K562 (cell line): ENCODE measurements at regions not wholly inside any gene's neighbourhood (a gene's known extent, or its start where the extent isn't known, plus 50 kb on each side); places are given as distances from the start of the nearest gene placed in this dataset.

Experiments
- ATAC-seq: fragments of 200-7000 bp; cut with Tn5 transposase; 3 replicates; pipeline ENCODE4 v1.9.1; 2020; ENCODE audit warnings: moderate library complexity
- BruUV-seq: library from RNA; stranded (reverse); fragments of 400-500 nt; replicated peaks from 2 replicates; lab custom pipeline; 2021; lab: Mats Ljungman, UMichigan
- CTCF ChIA-PET: fragments of 300-600 bp; formaldehyde crosslinking; extraction: SDS; loops from one replicate; lab custom pipeline; 2021; ENCODE audit warnings: low intra/inter-chr PET ratio; lab: Yijun Ruan, JAX
- POLR2A ChIA-PET: fragments of 300-600, 350-650 bp; sonication (Branson Sonifier 250); formaldehyde crosslinking; extraction: SDS; loops from one replicate; lab custom pipeline; 2021; ENCODE audit warnings: antibody characterized with exemption, inconsistent platforms; lab: Yijun Ruan, JAX
- DNase-seq, 4 experiments: peaks; one replicate each; pipeline versions ENCODE4 v3.0.0 to v3.0.0-alpha.2; 2011 to 2018; ENCODE audit warnings: low spot score in 3 of 4, mixed read lengths in 3 of 4; ENCODE audit errors: extremely low read depth in 1 of 4
- FAIRE-seq: peaks from 2 replicates; lab custom pipeline; 2011; peaks lifted over from hg19 to GRCh38; lab: Jason Lieb, UNC
- H2AFZ ChIP-seq: 2 replicates; pipeline ENCODE4 v1.6.0; 2011; ENCODE audit warnings: low read depth, low read length, control low read depth, inconsistent platforms
- H3K27ac ChIP-seq: fragments of 200-600 bp; 3 replicates; pipeline ENCODE4 v1.8.0; 2011; ENCODE audit warnings: low read depth, mild to moderate bottlenecking, control low read depth, inconsistent platforms, low read length, moderate library complexity, mixed read lengths; ENCODE audit errors: extremely low read depth
- H3K27me3 ChIP-seq, 2 experiments: fragments of 300-600 bp in 1 of 2; 2 replicates in 1 of 2; 3 replicates in 1 of 2; pipeline versions ENCODE4 v1.6.0 to v1.8.0; 2011; ENCODE audit warnings: inconsistent platforms in 2 of 2, low read length in 2 of 2, mild to moderate bottlenecking in 1 of 2, mixed read lengths in 1 of 2, moderate library complexity in 1 of 2; ENCODE audit not compliant: control insufficient read depth in 2 of 2, insufficient read depth in 2 of 2
- H3K36me3 ChIP-seq: fragments of 300-600 bp; 3 replicates; pipeline ENCODE4 v1.8.0; 2011; ENCODE audit warnings: mild to moderate bottlenecking, low read length, inconsistent platforms; ENCODE audit not compliant: control insufficient read depth, insufficient read depth
- H3K4me1 ChIP-seq, 2 experiments: fragments of 200-600 bp in 1 of 2; replicated peaks in 1 of 2; 2 replicates in 1 of 2; 3 replicates in 1 of 2; pipeline versions ENCODE4 v1.5.1 to v1.8.0; 2011; ENCODE audit warnings: inconsistent platforms in 2 of 2, low read length in 2 of 2, mild to moderate bottlenecking in 1 of 2, mixed read lengths in 1 of 2, moderate library complexity in 1 of 2; ENCODE audit not compliant: control insufficient read depth in 2 of 2, insufficient read depth in 2 of 2
- H3K4me2 ChIP-seq: 2 replicates; pipeline ENCODE4 v1.6.1; 2011; ENCODE audit warnings: low read length, control low read depth, inconsistent platforms, mixed read lengths; ENCODE audit not compliant: insufficient read depth
- H3K4me3 ChIP-seq: fragments of 200-600 bp; sonication (generic), shearing (Covaris generic); 2 replicates; pipeline ENCODE4 v1.5.1; 2016; ENCODE audit warnings: control low read depth, inconsistent platforms
- H3K79me2 ChIP-seq: fragments of 200-600 bp; 3 replicates; pipeline ENCODE4 v1.8.0; 2011; ENCODE audit warnings: low read length, inconsistent platforms; ENCODE audit not compliant: control insufficient read depth, insufficient read depth
- H3K9ac ChIP-seq, 2 experiments: 2 replicates each; pipeline versions ENCODE4 v1.6.0 to v1.6.1; 2011; ENCODE audit warnings: low read depth in 2 of 2, low read length in 2 of 2, control low read depth in 1 of 2, inconsistent platforms in 1 of 2, mild to moderate bottlenecking in 1 of 2, mixed read lengths in 1 of 2; ENCODE audit not compliant: insufficient read depth in 1 of 2
- H3K9me1 ChIP-seq: one replicate; pipeline ENCODE4 v1.6.0; 2011; ENCODE audit warnings: inconsistent platforms, mild to moderate bottlenecking, low read length, moderate library complexity; ENCODE audit not compliant: control insufficient read depth, insufficient read depth
- H3K9me3 ChIP-seq: replicated peaks from 2 replicates; pipeline ENCODE4 v1.5.1; 2011; ENCODE audit warnings: low read depth, low read length, inconsistent platforms; ENCODE audit not compliant: control insufficient read depth, insufficient read depth
- H4K20me1 ChIP-seq: replicated peaks from 2 replicates; pipeline ENCODE4 v1.6.1; 2011; ENCODE audit warnings: low read length, inconsistent platforms, mixed read lengths; ENCODE audit not compliant: control insufficient read depth, insufficient read depth
- CBX3 ChIP-seq, 2 experiments: IDR thresholded peaks; 1 replicate in 1 of 2; 2 replicates in 1 of 2; pipeline ENCODE4 v1.6.1; 2012; ENCODE audit warnings: inconsistent platforms in 2 of 2, low read length in 2 of 2, borderline replicate concordance in 1 of 2, control low read depth in 1 of 2
- MED1 ChIP-seq: sonication (generic); formaldehyde crosslinking; IDR thresholded peaks from 2 replicates; pipeline ENCODE4 v1.8.1; 2023; ENCODE audit warnings: missing genetic modification reagents, borderline replicate concordance
- SOX6 ChIP-seq: fragments of 450-650 bp; IDR thresholded peaks from 2 replicates; pipeline ENCODE4 v1.6.1; 2014; ENCODE audit warnings: mild to moderate bottlenecking
- SRSF9 ChIP-seq: fragments of 200-400 bp; formaldehyde crosslinking; IDR thresholded peaks from 2 replicates; pipeline ENCODE4 v1.6.1; 2017; ENCODE audit warnings: low read depth, low read length, borderline replicate concordance
- THRAP3 ChIP-seq: fragments of 450-650 bp; IDR thresholded peaks from 2 replicates; pipeline ENCODE4 v1.6.1; 2016; ENCODE audit warnings: mild to moderate bottlenecking, inconsistent platforms, borderline replicate concordance
- TRIM28 ChIP-seq: fragments of 450-650 bp; IDR thresholded peaks from 2 replicates; pipeline ENCODE4 v1.6.1; 2017
- ZNF324 ChIP-seq: fragments of 250-450 bp; sonication (Bioruptor Pico); IDR thresholded peaks from 2 replicates; pipeline ENCODE4 v1.4.0; 2020; ENCODE audit warnings: mild to moderate bottlenecking
- ZNF830 ChIP-seq: fragments of 250-450 bp; sonication (Bioruptor Pico); IDR thresholded peaks from 2 replicates; pipeline ENCODE4 v1.5.0; 2021; ENCODE audit warnings: mild to moderate bottlenecking
- WGBS: fragments of 100-300 bp; shearing (Covaris generic); methylation state at CpG from one replicate; pipeline ENCODE4 v1.1.6; 2016; ENCODE audit warnings: low coverage, mixed read lengths; ENCODE audit not compliant: insufficient coverage; ENCODE audit errors: missing lambda C conversion rate; 5-methylcytosine and 5-hydroxymethylcytosine counted together
- in situ Hi-C: fragments of 300-500 bp; cut with MboI; formaldehyde crosslinking; loops from 4 replicates; pipeline ENCODE4 v1.15.0; 2018; ENCODE audit warnings: inconsistent platforms, mixed read lengths
- intact Hi-C: fragments of 100-400 bp; cut with micrococcal nuclease; formaldehyde crosslinking; loops from 2 replicates; pipeline ENCODE4 v1.14.2; 2022
- TF ChIP-seq, protein P1 (sequence below): fragments of 450-650 bp; IDR thresholded peaks from 2 replicates; pipeline ENCODE4 v1.6.1; 2016; ENCODE audit warnings: mild to moderate bottlenecking

GRCh38 chr2:146295080-146295670 lies 1549.7 kb upstream of the ACVR2A start:
- ChIA-PET CTCF (no interaction called here), POLR2A (no interaction called here)
- no peak for ATAC-seq
- Histone ChIP-seq H4K20me1 (no peaks in the 10 kb centered on the region), H3K27me3 (no peaks in the 10 kb centered on the region), H3K9ac (no peak overlapping the region), H3K9me1 (no peaks in the 10 kb centered on the region), H2AFZ (no peak overlapping the region), H3K27ac (no peak overlapping the region), H3K4me1 (no peaks in the 10 kb centered on the region; a peak in 1 of 5 replicates), H3K36me3 (no peaks in the 10 kb centered on the region), H3K4me2 (no peak overlapping the region), H3K9me3 (peaks cover 3% of the 10 kb centered on the region; the same call in 1 of the 2 replicates), H3K79me2 (no peaks in the 10 kb centered on the region), H3K4me3 (no peak overlapping the region)
- TF ChIP-seq SOX6 (no peak), ZNF324 (CRISPR knock-in tag) (no peak), SRSF9 (no peak), MED1 (CRISPR knock-in tag) (no peak), THRAP3 (no peak), ZNF830 (CRISPR knock-in tag) (no peak), TRIM28 (peak; percentile 59; the same call in 1 of the 2 replicates), CBX3 (IDR thresholded peaks at IDR 0.05; ENCODE audit: borderline replicate concordance in 1 of 2, low read length in 2 of 2) (0 out of 3 replicates have a peak, but pooled peaks of 1 of the 2 experiments have one; percentile 42)
- TF ChIP-seq, protein P1, sequence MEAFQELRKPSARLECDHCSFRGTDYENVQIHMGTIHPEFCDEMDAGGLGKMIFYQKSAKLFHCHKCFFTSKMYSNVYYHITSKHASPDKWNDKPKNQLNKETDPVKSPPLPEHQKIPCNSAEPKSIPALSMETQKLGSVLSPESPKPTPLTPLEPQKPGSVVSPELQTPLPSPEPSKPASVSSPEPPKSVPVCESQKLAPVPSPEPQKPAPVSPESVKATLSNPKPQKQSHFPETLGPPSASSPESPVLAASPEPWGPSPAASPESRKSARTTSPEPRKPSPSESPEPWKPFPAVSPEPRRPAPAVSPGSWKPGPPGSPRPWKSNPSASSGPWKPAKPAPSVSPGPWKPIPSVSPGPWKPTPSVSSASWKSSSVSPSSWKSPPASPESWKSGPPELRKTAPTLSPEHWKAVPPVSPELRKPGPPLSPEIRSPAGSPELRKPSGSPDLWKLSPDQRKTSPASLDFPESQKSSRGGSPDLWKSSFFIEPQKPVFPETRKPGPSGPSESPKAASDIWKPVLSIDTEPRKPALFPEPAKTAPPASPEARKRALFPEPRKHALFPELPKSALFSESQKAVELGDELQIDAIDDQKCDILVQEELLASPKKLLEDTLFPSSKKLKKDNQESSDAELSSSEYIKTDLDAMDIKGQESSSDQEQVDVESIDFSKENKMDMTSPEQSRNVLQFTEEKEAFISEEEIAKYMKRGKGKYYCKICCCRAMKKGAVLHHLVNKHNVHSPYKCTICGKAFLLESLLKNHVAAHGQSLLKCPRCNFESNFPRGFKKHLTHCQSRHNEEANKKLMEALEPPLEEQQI = no peak
- no peak for DNase-seq
- BruUV-seq = no TSS peak
- WGBS = 0% methylated on average over 1 of the region's 1 CpG
- intact Hi-C loops (no loop called here), in situ Hi-C loops (no loop called here)
- no peak for FAIRE-seq
